OCI-LY7 (cell line): ENCODE measurements at regions not wholly inside any gene's neighbourhood (a gene's known extent, or its start where the extent isn't known, plus 50 kb on each side); places are given as distances from the start of the nearest gene placed in this dataset.

ENCODE experiments used
- BruUV-seq: library from RNA; stranded (reverse); fragments of 400-500 nt; replicated peaks from 2 replicates; lab custom pipeline; 2021; lab: Mats Ljungman, UMichigan
- CTCF ChIA-PET: fragments of 300-600 bp; sonication (Branson Sonifier 250); formaldehyde crosslinking; loops from one replicate; lab custom pipeline; 2022; ENCODE audit warnings: antibody characterized with exemption; ENCODE audit not compliant: unreplicated experiment; lab: Charles Lee
- POLR2A ChIA-PET: fragments of 300-600 bp; sonication (Branson Sonifier 250); formaldehyde crosslinking; loops from one replicate; lab custom pipeline; 2022; ENCODE audit warnings: antibody characterized with exemption; lab: Charles Lee
- DNase-seq: peaks from one replicate; pipeline ENCODE4 v3.0.0-alpha.2; 2015; ENCODE audit warnings: low spot score
- H2AFZ ChIP-seq: fragments of 200-600 bp; sonication (generic), shearing (Covaris generic); 2 replicates; pipeline ENCODE4 v1.6.1; 2014; ENCODE audit warnings: mild to moderate bottlenecking, antibody characterized with exemption, low read length, moderate library complexity
- H3K27ac ChIP-seq: fragments of 200-600 bp; sonication (generic); 2 replicates; pipeline ENCODE4 v1.5.1; 2014; ENCODE audit warnings: mixed run types, low read depth, mild to moderate bottlenecking, moderate library complexity, low read length, inconsistent platforms; ENCODE audit not compliant: poor library complexity, severe bottlenecking
- H3K36me3 ChIP-seq: fragments of 200-600 bp; sonication (generic); 2 replicates; pipeline ENCODE4 v1.6.1; 2014; ENCODE audit warnings: mild to moderate bottlenecking, antibody characterized with exemption, low read length, moderate library complexity, mixed read lengths; ENCODE audit not compliant: insufficient read depth
- H3K4me1 ChIP-seq: fragments of 200-600 bp; sonication (generic); 2 replicates; pipeline ENCODE4 v1.5.1; 2014; ENCODE audit warnings: mild to moderate bottlenecking, low read length; ENCODE audit not compliant: insufficient read depth, poor library complexity, severe bottlenecking
- H3K4me2 ChIP-seq: fragments of 200-600 bp; sonication (generic); 2 replicates; pipeline ENCODE4 v1.6.1; 2014; ENCODE audit warnings: mild to moderate bottlenecking, low read length
- H3K4me3 ChIP-seq: fragments of 200-600 bp; sonication (generic); 2 replicates; pipeline ENCODE4 v1.5.1; 2014; ENCODE audit warnings: mild to moderate bottlenecking, low read depth, low read length; ENCODE audit not compliant: poor library complexity, severe bottlenecking
- H3K79me2 ChIP-seq: fragments of 200-600 bp; sonication (generic); 2 replicates; pipeline ENCODE4 v1.6.1; 2016; ENCODE audit warnings: low read depth, mild to moderate bottlenecking, low read length, moderate library complexity, mixed read lengths; ENCODE audit not compliant: insufficient read depth
- H3K9me2 ChIP-seq: fragments of 200-600 bp; sonication (generic); 2 replicates; pipeline ENCODE4 v1.6.1; 2016; ENCODE audit warnings: mild to moderate bottlenecking, low read length, mixed read lengths; ENCODE audit not compliant: insufficient read depth
- H3K9me3 ChIP-seq: fragments of 200-600 bp; sonication (generic); 2 replicates; pipeline ENCODE4 v1.6.1; 2014; ENCODE audit warnings: mild to moderate bottlenecking, mixed run types, low read length, mixed read lengths
- H4K20me1 ChIP-seq: fragments of 200-600 bp; sonication (generic); 2 replicates; pipeline ENCODE4 v1.6.1; 2014; ENCODE audit warnings: mild to moderate bottlenecking, antibody characterized with exemption, low read length, moderate library complexity, mixed read lengths; ENCODE audit not compliant: insufficient read depth
- EZH2phosphoT487 ChIP-seq: fragments of 200-600 bp; sonication (generic); IDR thresholded peaks from 2 replicates; pipeline ENCODE4 v1.6.1; 2018; ENCODE audit warnings: low read depth, borderline replicate concordance, mild to moderate bottlenecking, mixed run types, antibody characterized with exemption, low read length, moderate library complexity, mixed read lengths
- intact Hi-C: fragments of 100-400 bp; cut with micrococcal nuclease; formaldehyde crosslinking; loops from one replicate; pipeline ENCODE4 v1.10.0; 2022; ENCODE audit not compliant: unreplicated experiment
- TF ChIP-seq, protein P1 (sequence below): fragments of 200-600 bp; sonication (generic); conservative IDR thresholded peaks from 2 replicates; pipeline ENCODE4 v1.5.1; 2014; ENCODE audit warnings: mild to moderate bottlenecking, antibody characterized with exemption, low read length, moderate library complexity, mixed read lengths

DNA sequence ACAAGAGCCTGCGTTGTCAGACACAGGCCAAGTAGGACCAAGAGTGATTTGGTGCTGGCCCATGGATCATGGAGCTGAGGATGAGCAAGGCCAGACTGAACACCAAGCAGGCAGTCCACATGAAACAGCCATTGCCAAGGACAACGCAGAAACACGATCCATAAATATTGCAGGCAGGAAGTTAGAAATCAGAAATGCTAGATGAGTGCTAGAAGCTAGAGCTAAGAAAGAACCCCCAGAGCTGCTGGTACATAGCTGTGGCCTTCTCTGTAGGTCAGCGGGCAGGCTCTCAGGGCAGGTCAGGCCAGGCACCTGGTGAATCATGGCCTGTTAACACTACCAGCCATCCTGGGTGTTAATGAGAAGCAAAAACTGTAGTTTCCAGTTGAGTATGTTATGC is 119.7 kb downstream of the ALDH8A1 start:
- Histone ChIP-seq H3K4me1 (peaks cover 19% of the 10 kb centered on the region), H3K4me2 (no peak overlapping the region), H3K36me3 (no peaks in the 10 kb centered on the region; the same call in 1 of the 2 replicates), H3K9me2 (no peaks in the 10 kb centered on the region), H4K20me1 (no peaks in the 10 kb centered on the region), H3K9me3 (peaks cover 33% of the 10 kb centered on the region; the same call in 1 of the 2 replicates), H3K27ac (no peak overlapping the region), H2AFZ (no peak overlapping the region), H3K79me2 (no peaks in the 10 kb centered on the region), H3K4me3 (no peak overlapping the region)
- intact Hi-C loops = no loop called here
- POLR2A ChIA-PET = interaction anchor here (0.9 to 1.6 kb wide), 4 partner anchors 23 to 52 kb away, joined by 3 to 4 read pairs (median 3); no protein-coding TSS in a partner anchor
- no TSS peak for BruUV-seq
- TF ChIP-seq, protein P1, sequence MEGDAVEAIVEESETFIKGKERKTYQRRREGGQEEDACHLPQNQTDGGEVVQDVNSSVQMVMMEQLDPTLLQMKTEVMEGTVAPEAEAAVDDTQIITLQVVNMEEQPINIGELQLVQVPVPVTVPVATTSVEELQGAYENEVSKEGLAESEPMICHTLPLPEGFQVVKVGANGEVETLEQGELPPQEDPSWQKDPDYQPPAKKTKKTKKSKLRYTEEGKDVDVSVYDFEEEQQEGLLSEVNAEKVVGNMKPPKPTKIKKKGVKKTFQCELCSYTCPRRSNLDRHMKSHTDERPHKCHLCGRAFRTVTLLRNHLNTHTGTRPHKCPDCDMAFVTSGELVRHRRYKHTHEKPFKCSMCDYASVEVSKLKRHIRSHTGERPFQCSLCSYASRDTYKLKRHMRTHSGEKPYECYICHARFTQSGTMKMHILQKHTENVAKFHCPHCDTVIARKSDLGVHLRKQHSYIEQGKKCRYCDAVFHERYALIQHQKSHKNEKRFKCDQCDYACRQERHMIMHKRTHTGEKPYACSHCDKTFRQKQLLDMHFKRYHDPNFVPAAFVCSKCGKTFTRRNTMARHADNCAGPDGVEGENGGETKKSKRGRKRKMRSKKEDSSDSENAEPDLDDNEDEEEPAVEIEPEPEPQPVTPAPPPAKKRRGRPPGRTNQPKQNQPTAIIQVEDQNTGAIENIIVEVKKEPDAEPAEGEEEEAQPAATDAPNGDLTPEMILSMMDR = no peak
- no peak for TF ChIP-seq EZH2phosphoT487
- CTCF ChIA-PET = no interaction called here
- DNase-seq = no peak

DNA sequence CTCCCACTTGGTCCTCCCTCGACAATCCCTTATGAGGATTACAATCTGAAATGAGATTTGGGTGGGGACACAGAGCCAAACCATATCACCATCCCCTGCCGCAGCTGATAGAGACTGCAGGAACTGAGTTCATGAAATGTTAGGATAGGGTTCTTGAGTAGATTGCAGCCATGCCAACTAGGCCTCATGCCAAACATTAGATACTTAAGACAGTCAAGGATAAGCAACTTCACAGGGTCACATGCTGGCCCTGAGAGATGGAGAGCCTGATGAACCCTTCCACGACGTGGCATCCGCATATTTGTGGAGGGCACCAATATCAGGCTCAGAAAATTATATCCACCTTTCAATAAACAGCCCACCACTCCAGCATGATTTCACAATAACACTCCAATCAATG is 121.3 kb downstream of the ALDH8A1 start:
- Histone ChIP-seq H3K4me3 (no peak overlapping the region), H4K20me1 (no peaks in the 10 kb centered on the region), H3K4me2 (no peak overlapping the region), H3K79me2 (no peaks in the 10 kb centered on the region), H3K4me1 (peaks cover 19% of the 10 kb centered on the region), H3K9me2 (no peaks in the 10 kb centered on the region), H3K36me3 (no peaks in the 10 kb centered on the region; the same call in 1 of the 2 replicates), H2AFZ (no peak overlapping the region), H3K9me3 (peaks cover 37% of the 10 kb centered on the region; the same call in 1 of the 2 replicates), H3K27ac (no peak overlapping the region)
- ChIA-PET POLR2A (interaction anchor here (1.0 to 1.5 kb wide), 2 partner anchors 13 to 25 kb away, joined by 3 to 4 read pairs; no protein-coding TSS in a partner anchor), CTCF (interaction anchor here (1.6 kb wide), 1 partner anchor 37 kb away, joined by 4 read pairs; no protein-coding TSS in a partner anchor)
- TF ChIP-seq EZH2phosphoT487 = no peak
- TF ChIP-seq, protein P1 = no peak
- no TSS peak for BruUV-seq
- no peak for DNase-seq
- intact Hi-C loops = loop anchor here (5.0 kb wide), 1 partner anchor 44 kb away; no protein-coding TSS in a partner anchor
